ENCODE measurements at regions not wholly inside any gene's neighbourhood (a gene's known extent, or its start where the extent isn't known, plus 50 kb on each side); places are given as distances from the start of the nearest gene placed in this dataset.

- no peak for FAIRE-seq
Measured at GRCh38 chr5:128591598-128592455, 53.8 kb upstream of the FBN2 start.

DNA sequence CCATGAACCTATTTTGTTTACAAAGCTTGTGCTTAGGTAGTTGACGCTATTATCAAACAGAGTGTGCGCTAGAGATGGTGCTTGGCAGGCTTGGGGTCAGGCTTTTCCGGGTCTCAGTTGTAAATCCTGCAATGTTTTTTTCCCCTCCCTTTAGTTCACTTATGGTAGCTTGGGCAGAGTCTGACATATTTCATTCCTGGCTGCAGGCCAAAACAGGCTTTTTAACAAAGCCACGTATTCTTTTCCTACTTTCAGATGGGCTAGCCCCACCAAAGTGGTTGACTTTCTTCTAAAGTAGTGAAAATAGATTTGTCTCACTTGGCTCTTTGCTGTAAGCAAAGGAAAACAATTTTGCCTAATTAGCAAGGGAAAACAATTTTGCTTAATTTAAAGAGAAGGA lies 58.0 kb upstream of the FBN2 start:
- FAIRE-seq: no peak

GRCh38 chr5:128597156-128597555 lies 59.1 kb upstream of the FBN2 start:
- no peak for FAIRE-seq

- no peak for FAIRE-seq
Measured at GRCh38 chr5:128613128-128613527, 75.1 kb upstream of the FBN2 start.

DNA sequence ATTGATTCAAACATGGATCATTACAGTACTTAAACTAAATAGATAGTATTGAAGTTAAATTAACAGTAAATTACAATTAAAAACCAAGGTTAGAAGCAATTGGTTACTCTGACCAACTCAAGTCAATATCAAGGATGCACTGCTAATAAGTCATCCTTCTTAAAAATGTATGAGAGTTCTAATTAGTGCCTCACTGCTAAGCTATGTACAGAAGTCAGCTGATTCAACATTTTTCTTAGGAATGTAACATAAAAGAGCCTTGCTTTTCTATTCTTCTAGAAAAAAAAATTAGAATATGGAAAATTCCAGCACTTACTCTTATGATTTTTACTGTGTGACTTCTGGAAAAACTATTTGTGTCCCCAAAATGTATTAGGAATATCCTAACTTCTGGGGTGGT lies 75.7 kb upstream of the FBN2 start:
- no peak for FAIRE-seq

DNA sequence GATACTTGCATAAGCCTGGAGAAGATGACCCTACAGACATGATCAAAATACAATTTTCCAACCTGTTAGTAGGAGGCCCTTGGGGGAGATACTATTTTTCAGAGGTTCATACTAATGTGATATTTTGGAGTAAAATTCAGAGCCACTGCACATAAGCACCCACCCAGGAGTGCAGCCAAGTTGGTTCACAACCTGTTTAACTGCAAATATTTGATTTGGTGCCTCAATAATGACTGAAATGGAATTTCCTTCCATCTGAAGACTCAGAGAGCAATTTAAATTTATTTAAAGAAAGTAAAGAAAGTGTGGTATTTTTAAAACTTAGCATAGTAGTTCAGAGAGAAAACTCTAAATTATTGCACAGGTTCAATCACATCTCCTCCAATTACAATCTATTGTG lies 77.5 kb upstream of the FBN2 start:
- no peak for FAIRE-seq

- FAIRE-seq: no peak
Measured at GRCh38 chr5:128626536-128627090, 88.6 kb upstream of the FBN2 start.

- FAIRE-seq: no peak
Measured at GRCh38 chr5:128627939-128628338, 89.9 kb upstream of the FBN2 start.

GRCh38 chr5:128629157-128629556 lies 91.1 kb upstream of the FBN2 start:
- FAIRE-seq: no peak

GRCh38 chr5:128630121-128630520 lies 92.1 kb upstream of the FBN2 start:
- no peak for FAIRE-seq

GRCh38 chr5:128631771-128632170 lies 93.7 kb upstream of the FBN2 start:
- FAIRE-seq: no peak

- no peak for FAIRE-seq
Measured at GRCh38 chr5:128632264-128632663, 94.2 kb upstream of the FBN2 start.

GRCh38 chr5:128633901-128634300 lies 95.9 kb upstream of the FBN2 start:
- no peak for FAIRE-seq

GRCh38 chr5:128635379-128635778 lies 97.3 kb upstream of the FBN2 start:
- FAIRE-seq: no peak

DNA sequence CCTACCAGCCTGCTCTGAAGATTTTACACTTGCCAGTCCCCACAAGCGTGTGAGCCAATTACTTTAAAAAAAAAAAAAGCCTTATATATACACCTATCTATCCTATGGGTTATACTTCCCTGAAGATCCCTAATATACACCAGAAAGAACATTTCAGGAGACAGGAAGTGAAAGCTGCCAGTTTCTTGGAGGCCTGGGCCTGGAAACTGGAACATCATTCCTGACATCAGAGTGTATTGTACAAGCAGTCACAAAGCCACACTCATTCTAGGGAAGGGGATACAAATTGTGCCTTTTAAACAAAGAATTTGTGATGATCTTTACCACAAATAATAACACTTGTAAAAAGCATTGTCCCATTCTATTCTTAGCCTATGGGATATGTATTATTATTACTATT lies 98.3 kb upstream of the FBN2 start:
- no peak for FAIRE-seq

DNA sequence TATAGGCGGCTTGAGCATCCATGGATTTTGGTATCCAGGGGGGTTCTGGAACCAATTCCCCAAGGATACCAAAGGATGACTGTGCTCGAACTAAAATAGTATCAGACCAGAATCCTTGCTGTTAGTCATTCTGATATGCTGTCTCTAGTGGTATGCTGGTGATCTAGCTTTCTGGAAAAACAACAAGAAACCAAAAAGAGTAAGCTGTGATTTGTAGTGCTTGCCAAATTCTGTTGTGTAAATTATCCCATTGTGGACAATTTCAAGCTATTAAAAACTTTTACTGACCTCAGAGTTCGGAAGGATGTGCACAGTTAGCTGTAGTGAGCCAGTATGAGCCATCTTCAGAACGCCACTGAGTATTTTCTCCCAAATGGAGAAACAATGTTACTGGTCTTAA lies 99.0 kb upstream of the FBN2 start:
- no peak for FAIRE-seq

DNA sequence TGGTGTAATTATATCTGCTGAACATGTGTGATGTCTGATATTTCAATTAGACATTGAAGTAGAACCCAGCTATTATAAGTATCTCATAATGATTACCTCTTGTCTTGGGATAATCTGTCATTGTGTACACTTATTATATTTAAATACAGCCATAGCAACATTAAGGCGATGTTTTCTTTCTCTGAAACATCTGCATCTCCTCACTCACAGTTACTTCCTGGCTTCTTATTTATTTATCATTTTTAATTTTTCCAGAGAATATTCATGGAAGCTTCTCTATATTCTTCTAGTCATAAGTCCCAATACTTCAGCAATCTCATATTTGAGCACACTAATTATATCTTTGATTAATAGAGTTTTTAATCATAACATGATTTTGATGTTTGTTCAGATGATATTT lies 103.8 kb upstream of the FBN2 start:
- no peak for FAIRE-seq

DNA sequence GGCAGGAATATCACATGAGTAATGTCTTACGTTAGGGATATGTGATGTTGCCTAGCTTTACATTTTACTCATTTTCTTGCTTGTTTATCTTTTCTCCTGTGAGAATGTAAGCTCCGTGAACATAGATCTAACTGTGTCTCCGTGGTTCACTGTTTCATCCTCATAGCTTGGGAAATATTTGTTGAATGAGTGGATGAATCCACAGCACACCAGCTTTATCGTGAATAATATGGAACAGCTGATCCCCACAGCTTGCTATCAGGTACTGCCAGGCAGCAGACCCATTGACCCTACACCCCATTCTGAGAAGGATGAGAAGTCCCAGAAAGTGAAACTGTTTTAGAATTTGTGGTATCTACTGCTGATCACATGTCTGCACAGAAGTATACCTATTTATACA lies 106.8 kb upstream of the FBN2 start:
- FAIRE-seq: no peak

DNA sequence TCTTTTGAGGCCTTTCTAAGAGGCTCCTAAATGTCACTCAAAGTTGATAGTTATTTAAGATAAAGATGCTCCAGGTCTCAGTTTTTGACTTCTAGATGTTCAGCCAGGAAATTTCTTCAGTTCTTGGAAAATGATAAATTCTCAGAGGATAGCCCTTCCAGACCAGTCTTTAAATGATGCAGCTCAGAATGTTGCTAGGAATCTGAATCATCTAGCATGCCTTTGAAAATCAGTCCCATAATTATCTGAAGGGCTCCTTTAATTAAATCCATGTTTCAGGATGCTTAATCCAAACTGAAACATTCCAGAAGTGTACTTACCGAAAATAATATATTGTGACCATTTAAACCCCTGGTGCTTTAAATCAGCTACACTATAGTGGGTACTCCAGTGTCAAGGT lies 107.5 kb upstream of the FBN2 start:
- no peak for FAIRE-seq

GRCh38 chr5:128646176-128646575 lies 108.1 kb upstream of the FBN2 start:
- FAIRE-seq: no peak

DNA sequence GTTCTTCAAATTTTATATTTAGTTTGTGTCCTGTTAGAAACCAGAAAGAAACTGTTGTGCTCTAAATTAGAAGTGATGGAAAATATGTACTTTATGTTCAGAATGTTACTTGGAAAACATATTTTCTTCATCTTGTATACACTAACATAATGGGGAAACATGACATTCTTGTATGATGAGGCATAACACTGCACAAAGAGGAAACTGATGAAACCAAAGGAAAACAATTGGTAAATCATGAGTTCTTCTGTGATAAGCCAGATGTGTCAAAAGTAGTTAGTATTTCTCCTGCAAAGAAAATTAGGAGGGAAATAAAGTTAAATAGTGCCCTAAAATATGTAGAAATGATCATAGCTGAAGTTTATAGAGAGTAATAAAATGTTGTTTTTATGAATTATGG lies 111.1 kb upstream of the FBN2 start:
- no peak for FAIRE-seq

GRCh38 chr5:128662997-128663396 lies 125.0 kb upstream of the FBN2 start:
- no peak for FAIRE-seq

GRCh38 chr5:128665747-128666355 lies 127.8 kb upstream of the FBN2 start:
- FAIRE-seq: no peak

GRCh38 chr5:128667152-128667551 lies 129.1 kb upstream of the FBN2 start:
- no peak for FAIRE-seq
